ENCODE measurements at regions not wholly inside any gene's neighbourhood (a gene's known extent, or its start where the extent isn't known, plus 50 kb on each side); places are given as distances from the start of the nearest gene placed in this dataset.

- no peak for DNase-seq
Observed at GRCh38 chr13:59587030-59587429, 576.7 kb downstream of the DIAPH3 start.

- DNase-seq = no peak
Observed at GRCh38 chr13:59587971-59588716, 575.6 kb downstream of the DIAPH3 start.

- DNase-seq = no peak
Observed at GRCh38 chr13:59588717-59589067, 575.0 kb downstream of the DIAPH3 start.

- no peak for DNase-seq
Observed at GRCh38 chr13:59601993-59602392, 561.7 kb downstream of the DIAPH3 start.

- DNase-seq = no peak
Observed at GRCh38 chr13:59603646-59604045, 560.1 kb downstream of the DIAPH3 start.

- DNase-seq = no peak
Observed at GRCh38 chr13:59607172-59607571, 556.6 kb downstream of the DIAPH3 start.

- no peak for DNase-seq
Observed at GRCh38 chr13:59607780-59608233, 555.9 kb downstream of the DIAPH3 start.

GRCh38 chr13:59609421-59609820, 554.3 kb downstream of the DIAPH3 start:
- no peak for DNase-seq

Data from hindlimb muscle (tissue), 1 donor.